H1 (cell line): ENCODE measurements at regions not wholly inside any gene's neighbourhood (a gene's known extent, or its start where the extent isn't known, plus 50 kb on each side); places are given as distances from the start of the nearest gene placed in this dataset.

Experiments
- CTCF ChIA-PET: fragments of 300-600 bp; sonication (Branson Sonifier 250); formaldehyde crosslinking; loops from one replicate; lab custom pipeline; 2021; ENCODE audit not compliant: partially characterized antibody; lab: Charles Lee
- POLR2A ChIA-PET: fragments of 300-600 bp; sonication (Branson Sonifier 250); formaldehyde crosslinking; loops from one replicate; lab custom pipeline; 2021; ENCODE audit warnings: inconsistent platforms; ENCODE audit not compliant: partially characterized antibody; lab: Charles Lee
- DNase-seq, 2 experiments: peaks; one replicate each; pipeline versions ENCODE4 v3.0.0 to v3.0.0-alpha.2; 2010 to 2022; ENCODE audit warnings: low spot score in 2 of 2, low read depth in 1 of 2, mixed read lengths in 1 of 2
- FAIRE-seq: peaks from 2 replicates; lab custom pipeline; 2011; peaks lifted over from hg19 to GRCh38; lab: Jason Lieb, UNC
- H2AFZ ChIP-seq: 2 replicates; pipeline ENCODE4 v1.8.1; 2012; ENCODE audit warnings: low read length, inconsistent platforms
- H2AK5ac ChIP-seq: 2 replicates; pipeline ENCODE4 v1.6.1; 2013; ENCODE audit warnings: low read depth, low read length
- H2BK120ac ChIP-seq: replicated peaks from 2 replicates; pipeline ENCODE3; 2013; ENCODE audit warnings: low read depth, low read length, inconsistent platforms
- H2BK12ac ChIP-seq: 2 replicates; pipeline ENCODE4 v1.6.1; 2013; ENCODE audit warnings: low read depth, low read length
- H2BK15ac ChIP-seq: 2 replicates; pipeline ENCODE4 v1.6.1; 2013; ENCODE audit warnings: low read length
- H2BK20ac ChIP-seq: 2 replicates; pipeline ENCODE4 v1.6.1; 2013; ENCODE audit warnings: low read length
- H2BK5ac ChIP-seq: 2 replicates; pipeline ENCODE4 v1.6.1; 2013; ENCODE audit warnings: low read depth, low read length
- H3K14ac ChIP-seq: 2 replicates; pipeline ENCODE4 v1.6.1; 2013; ENCODE audit warnings: inconsistent platforms; ENCODE audit not compliant: insufficient read length
- H3K18ac ChIP-seq: 2 replicates; pipeline ENCODE4 v1.6.1; 2013; ENCODE audit warnings: low read length; ENCODE audit errors: extremely low read depth
- H3K23ac ChIP-seq: 2 replicates; pipeline ENCODE4 v1.6.1; 2013; ENCODE audit warnings: inconsistent platforms; ENCODE audit not compliant: insufficient read length
- H3K23me2 ChIP-seq: 2 replicates; pipeline ENCODE4 v1.6.1; 2013; ENCODE audit warnings: low read depth, low read length
- H3K27ac ChIP-seq: 2 replicates; pipeline ENCODE4 v1.6.1; 2011; ENCODE audit warnings: low read depth, low read length, inconsistent platforms
- H3K27me3 ChIP-seq, 4 experiments: replicated peaks in 1 of 4; 1 replicate in 1 of 4; 2 replicates in 3 of 4; pipeline versions ENCODE4 v1.6.1 to v1.8.1; 2011 to 2013; ENCODE audit warnings: low read length in 3 of 4, mild to moderate bottlenecking in 3 of 4, inconsistent platforms in 2 of 4, mixed read lengths in 2 of 4, moderate library complexity in 1 of 4; ENCODE audit not compliant: control insufficient read depth in 3 of 4, insufficient read depth in 3 of 4; ENCODE audit errors: extremely low read depth in 1 of 4
- H3K36me3 ChIP-seq, 4 experiments: 2 replicates each; pipeline versions ENCODE4 v1.6.1 to v1.8.1; 2011 to 2013; ENCODE audit warnings: mild to moderate bottlenecking in 4 of 4, low read length in 3 of 4, moderate library complexity in 2 of 4, control low read depth in 1 of 4, inconsistent platforms in 1 of 4; ENCODE audit not compliant: insufficient read depth in 4 of 4, control insufficient read depth in 2 of 4
- H3K4ac ChIP-seq: replicated peaks from 2 replicates; pipeline ENCODE3; 2013; ENCODE audit warnings: low read length, low read depth, mixed read lengths, inconsistent platforms; ENCODE audit not compliant: insufficient read length
- H3K4me1 ChIP-seq, 4 experiments: replicated peaks in 1 of 4; 1 replicate in 1 of 4; 2 replicates in 3 of 4; pipeline versions ENCODE4 v1.6.1 to v1.8.1; 2011 to 2013; ENCODE audit warnings: low read length in 3 of 4, inconsistent platforms in 2 of 4, mixed read lengths in 1 of 4; ENCODE audit not compliant: insufficient read depth in 4 of 4, control insufficient read depth in 3 of 4
- H3K4me2 ChIP-seq, 2 experiments: 2 replicates each; pipeline versions ENCODE4 v1.6.1 to v1.8.1; 2011 to 2013; ENCODE audit warnings: low read depth in 2 of 2, low read length in 2 of 2, control low read depth in 1 of 2, inconsistent platforms in 1 of 2, mild to moderate bottlenecking in 1 of 2; ENCODE audit not compliant: insufficient read depth in 1 of 2
- H3K4me3 ChIP-seq, 4 experiments: fragments of 200-600, 300-600 bp in 1 of 4; sonication (generic), shearing (Covaris generic), sonication (Bioruptor Twin) in 1 of 4; 2 replicates each; pipeline versions ENCODE4 v1.5.1 to v1.8.1; 2011 to 2016; ENCODE audit warnings: low read length in 4 of 4, low read depth in 3 of 4, control low read depth in 2 of 4, inconsistent platforms in 2 of 4, mild to moderate bottlenecking in 2 of 4, mixed read lengths in 1 of 4, moderate library complexity in 1 of 4; ENCODE audit not compliant: insufficient read depth in 2 of 4; ENCODE audit errors: extremely low read depth in 1 of 4
- H3K56ac ChIP-seq: replicated peaks from 2 replicates; pipeline ENCODE3; 2013; ENCODE audit warnings: low read depth, mild to moderate bottlenecking, mixed read lengths, low read length, inconsistent platforms; ENCODE audit not compliant: insufficient read length
- H3K79me1 ChIP-seq: 2 replicates; pipeline ENCODE4 v1.6.1; 2013; ENCODE audit warnings: low read depth, low read length, control low read depth
- H3K79me2 ChIP-seq, 2 experiments: 2 replicates each; pipeline versions ENCODE4 v1.6.1 to v1.8.1; 2012 to 2013; ENCODE audit warnings: low read length in 2 of 2, mild to moderate bottlenecking in 2 of 2, inconsistent platforms in 1 of 2; ENCODE audit not compliant: insufficient read depth in 2 of 2, control insufficient read depth in 1 of 2
- H3K9ac ChIP-seq, 4 experiments: replicated peaks in 1 of 4; 1 replicate in 1 of 4; 2 replicates in 3 of 4; pipeline versions ENCODE4 v1.6.1 to v1.8.1; 2011 to 2013; ENCODE audit warnings: low read depth in 3 of 4, low read length in 3 of 4, control low read depth in 2 of 4, mild to moderate bottlenecking in 2 of 4, moderate library complexity in 2 of 4, inconsistent platforms in 1 of 4; ENCODE audit errors: extremely low read depth in 1 of 4
- H3K9me3 ChIP-seq, 2 experiments: 2 replicates each; pipeline versions ENCODE4 v1.6.1 to v1.8.1; 2012 to 2013; ENCODE audit warnings: mild to moderate bottlenecking in 2 of 2, moderate library complexity in 2 of 2, control low read depth in 1 of 2, inconsistent platforms in 1 of 2, low read depth in 1 of 2, low read length in 1 of 2, mixed read lengths in 1 of 2; ENCODE audit not compliant: insufficient read depth in 2 of 2
- H4K20me1 ChIP-seq, 2 experiments: replicated peaks in 1 of 2; 2 replicates each; pipeline versions ENCODE3 to v1.8.1; 2011 to 2013; ENCODE audit warnings: inconsistent platforms in 2 of 2, low read length in 2 of 2, mild to moderate bottlenecking in 1 of 2; ENCODE audit not compliant: insufficient read depth in 2 of 2, control insufficient read depth in 1 of 2
- H4K5ac ChIP-seq: 2 replicates; pipeline ENCODE4 v1.6.1; 2013; ENCODE audit warnings: low read length, low read depth, mixed read lengths, inconsistent platforms; ENCODE audit not compliant: insufficient read length
- H4K8ac ChIP-seq: 2 replicates; pipeline ENCODE4 v1.8.0; 2013; ENCODE audit warnings: mild to moderate bottlenecking, moderate library complexity, low read length, inconsistent platforms; ENCODE audit not compliant: insufficient read depth; ENCODE audit errors: extremely low read depth
- H4K91ac ChIP-seq: replicated peaks from 2 replicates; pipeline ENCODE3; 2013; ENCODE audit warnings: low read length, mixed read lengths, inconsistent platforms; ENCODE audit not compliant: insufficient read length
- CREB1 ChIP-seq: IDR thresholded peaks from 2 replicates; pipeline ENCODE4 v1.6.1; 2012; ENCODE audit warnings: inconsistent platforms
- NANOG ChIP-seq: IDR thresholded peaks from 2 replicates; pipeline ENCODE4 v1.6.1; 2011; ENCODE audit warnings: low read length, low read depth, mild to moderate bottlenecking, inconsistent platforms; ENCODE audit not compliant: insufficient read depth, poor library complexity, severe bottlenecking
- POU5F1 ChIP-seq: IDR thresholded peaks from 2 replicates; pipeline ENCODE4 v1.6.1; 2011; ENCODE audit warnings: low read depth, mild to moderate bottlenecking, low read length, moderate library complexity
- RNF2 ChIP-seq: fragments of 200-900, 300-1000 bp; sonication (generic); IDR thresholded peaks from 2 replicates; pipeline ENCODE4 v1.7.1; 2016; ENCODE audit warnings: borderline replicate concordance, low read depth, mild to moderate bottlenecking, antibody characterized with exemption, low read length; ENCODE audit not compliant: poor library complexity, severe bottlenecking; ENCODE audit errors: missing control alignments
- SUZ12 ChIP-seq: fragments of 200-600 bp; sonication (generic); IDR thresholded peaks from 2 replicates; pipeline ENCODE4 v1.6.1; 2012; ENCODE audit warnings: mild to moderate bottlenecking, inconsistent platforms, low read length, moderate library complexity, mixed read lengths
- TCF12 ChIP-seq: IDR thresholded peaks from 2 replicates; pipeline ENCODE4 v1.6.1; 2011; ENCODE audit warnings: low read depth, mild to moderate bottlenecking, low read length
- WGBS, 2 experiments: shearing (Covaris generic) in 1 of 2; methylation state at CpG; one replicate each; pipeline versions ENCODE4 v1.1.6 to v1.1.7; 2013 to 2015; ENCODE audit warnings: low lambda C conversion rate in 2 of 2, mixed read lengths in 2 of 2, inconsistent platforms in 1 of 2, low coverage in 1 of 2, missing lambda C conversion rate in 1 of 2; ENCODE audit not compliant: insufficient replicate concordance in 2 of 2, insufficient coverage in 1 of 2, insufficient read length in 1 of 2; ENCODE audit errors: extremely low coverage in 1 of 2, missing lambda C conversion rate in 1 of 2; 5-methylcytosine and 5-hydroxymethylcytosine counted together

DNA sequence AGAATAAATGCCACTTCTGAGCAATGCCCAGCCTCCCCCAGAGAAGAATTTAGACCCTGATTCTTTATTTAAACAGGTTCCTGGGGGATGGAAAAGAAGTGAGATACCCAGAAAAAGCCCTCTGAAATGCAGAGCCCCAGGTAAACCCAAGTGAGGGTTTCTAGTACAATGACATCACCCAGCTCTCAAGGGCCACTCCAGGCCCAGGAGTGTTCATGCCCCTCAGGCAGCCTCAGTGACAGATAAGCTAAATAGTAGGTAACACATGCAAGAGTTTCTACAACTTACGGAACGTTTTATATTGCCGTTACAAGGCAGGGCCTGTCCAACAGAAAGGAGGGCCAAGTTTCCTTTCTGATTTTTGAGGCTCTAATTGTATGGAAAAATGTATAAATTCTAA, 683.7 kb upstream of the SALL1 start:
- H4K91ac ChIP-seq = no peak overlapping the region
- H3K4me3 ChIP-seq = no peak overlapping the region
- 96% methylated on average over 3 of the region's 3 CpGs; no CpG with 5 or more reads in 1 of the 2 experiments for WGBS, 2 experiments
- H4K20me1 ChIP-seq = no peaks in the 10 kb centered on the region
- H3K27me3 ChIP-seq = no peaks in the 10 kb centered on the region
- no peak overlapping the region for H4K5ac ChIP-seq
- H2BK5ac ChIP-seq = no peak overlapping the region
- H3K18ac ChIP-seq = no peak overlapping the region
- POLR2A ChIA-PET = no interaction called here
- no peak overlapping the region for H2BK12ac ChIP-seq
- FAIRE-seq (no peak), DNase-seq (no peak)
- H2BK20ac ChIP-seq = no peak overlapping the region
- no peaks in the 10 kb centered on the region for H3K23me2 ChIP-seq
- CTCF ChIA-PET = interaction anchor here (1.0 to 2.7 kb wide), 4 partner anchors 12 to 107 kb away, joined by 3 to 15 read pairs (median 4); no protein-coding TSS in a partner anchor
- no peak overlapping the region for H4K8ac ChIP-seq
- H3K4me1 ChIP-seq = 0 out of 7 replicates have a peak, but pooled peaks cover 0 to under 1% (median 0%) of the 10 kb centered on the region in 4 experiments
- H3K4ac ChIP-seq = no peak overlapping the region
- no peak for TF ChIP-seq TCF12
- TF ChIP-seq NANOG = no peak
- no peak for TF ChIP-seq RNF2
- TF ChIP-seq CREB1 = no peak
- no peak for TF ChIP-seq SUZ12
- TF ChIP-seq POU5F1 = no peak
- H3K79me1 ChIP-seq = no peaks in the 10 kb centered on the region
- H3K56ac ChIP-seq = no peak overlapping the region
- no peak overlapping the region for H2BK120ac ChIP-seq
- 0 out of 4 replicates have a peak, but pooled peaks cover 0 to 3% of the 10 kb centered on the region in 2 experiments for H3K9me3 ChIP-seq
- H3K9ac ChIP-seq = no peak overlapping the region
- no peak overlapping the region for H3K23ac ChIP-seq
- H3K27ac ChIP-seq = no peak overlapping the region
- no peak overlapping the region for H2BK15ac ChIP-seq
- H3K4me2 ChIP-seq = no peak overlapping the region
- no peak overlapping the region for H2AK5ac ChIP-seq
- no peaks in the 10 kb centered on the region for H3K36me3 ChIP-seq
- H3K14ac ChIP-seq = no peak overlapping the region
- no peaks in the 10 kb centered on the region for H3K79me2 ChIP-seq
- no peak overlapping the region for H2AFZ ChIP-seq
